H9 (cell line): ENCODE measurements at regions not wholly inside any gene's neighbourhood (a gene's known extent, or its start where the extent isn't known, plus 50 kb on each side); places are given as distances from the start of the nearest gene placed in this dataset.

Experiments
- DNase-seq: peaks from one replicate; pipeline ENCODE4 v3.0.0-alpha.2; 2017
- H2AFZ ChIP-seq: one replicate; pipeline ENCODE4 v1.6.1; 2013; ENCODE audit warnings: mild to moderate bottlenecking, low read length, control low read depth, moderate library complexity
- H2AK5ac ChIP-seq: 2 replicates; pipeline ENCODE4 v1.6.1; 2013; ENCODE audit warnings: low read length, control low read depth, mixed read lengths; ENCODE audit not compliant: insufficient read length
- H2BK120ac ChIP-seq: one replicate; pipeline ENCODE4 v1.6.1; 2013; ENCODE audit warnings: low read depth, mild to moderate bottlenecking, low read length, control low read depth, inconsistent platforms; ENCODE audit not compliant: poor library complexity, severe bottlenecking
- H2BK12ac ChIP-seq: 2 replicates; pipeline ENCODE4 v1.6.1; 2013; ENCODE audit warnings: low read length, control low read depth, mixed read lengths, low read depth; ENCODE audit not compliant: insufficient read length
- H2BK15ac ChIP-seq: 2 replicates; pipeline ENCODE4 v1.6.1; 2013; ENCODE audit warnings: low read depth, low read length, control low read depth
- H2BK20ac ChIP-seq: one replicate; pipeline ENCODE4 v1.6.1; 2013; ENCODE audit warnings: low read depth, mild to moderate bottlenecking, low read length, control low read depth, inconsistent platforms; ENCODE audit not compliant: poor library complexity, severe bottlenecking
- H2BK5ac ChIP-seq: 2 replicates; pipeline ENCODE4 v1.6.1; 2013; ENCODE audit warnings: low read length, control low read depth, mixed read lengths; ENCODE audit not compliant: insufficient read length
- H3K14ac ChIP-seq: 2 replicates; pipeline ENCODE4 v1.6.1; 2013; ENCODE audit warnings: low read length, control low read depth; ENCODE audit not compliant: insufficient read depth
- H3K18ac ChIP-seq: 2 replicates; pipeline ENCODE4 v1.6.1; 2013; ENCODE audit warnings: low read depth, mild to moderate bottlenecking, mixed read lengths, low read length, control low read depth; ENCODE audit not compliant: insufficient read length
- H3K23ac ChIP-seq: 2 replicates; pipeline ENCODE4 v1.6.1; 2013; ENCODE audit warnings: low read length, control low read depth, mixed read lengths, low read depth; ENCODE audit not compliant: insufficient read length
- H3K23me2 ChIP-seq: 2 replicates; pipeline ENCODE4 v1.6.1; 2013; ENCODE audit warnings: low read depth, mild to moderate bottlenecking, mixed read lengths, low read length, control low read depth; ENCODE audit not compliant: insufficient read length, poor library complexity, severe bottlenecking
- H3K27ac ChIP-seq: 2 replicates; pipeline ENCODE4 v1.5.1; 2013; ENCODE audit warnings: low read length, control low read depth, mixed read lengths, low read depth; ENCODE audit not compliant: insufficient read length
- H3K27me3 ChIP-seq: 2 replicates; pipeline ENCODE4 v1.6.1; 2013; ENCODE audit warnings: low read length, control low read depth, inconsistent platforms; ENCODE audit not compliant: insufficient read depth
- H3K4ac ChIP-seq: 2 replicates; pipeline ENCODE4 v1.6.1; 2013; ENCODE audit warnings: low read depth, mild to moderate bottlenecking, control low read depth, inconsistent platforms, low read length, moderate library complexity
- H3K4me1 ChIP-seq: 2 replicates; pipeline ENCODE4 v1.6.1; 2013; ENCODE audit warnings: low read length, control low read depth, inconsistent platforms; ENCODE audit not compliant: insufficient read depth
- H3K4me2 ChIP-seq: 2 replicates; pipeline ENCODE4 v1.6.1; 2013; ENCODE audit warnings: low read length, control low read depth, mixed read lengths; ENCODE audit not compliant: insufficient read length, insufficient read depth
- H3K56ac ChIP-seq: 2 replicates; pipeline ENCODE4 v1.6.1; 2013; ENCODE audit warnings: low read depth, mild to moderate bottlenecking, mixed read lengths, low read length, control low read depth; ENCODE audit not compliant: insufficient read length
- H3K79me1 ChIP-seq: 2 replicates; pipeline ENCODE4 v1.6.1; 2013; ENCODE audit warnings: low read depth, mild to moderate bottlenecking, moderate library complexity, low read length, control low read depth, inconsistent platforms; ENCODE audit not compliant: insufficient read depth, poor library complexity, severe bottlenecking
- H3K79me2 ChIP-seq: 2 replicates; pipeline ENCODE4 v1.6.1; 2013; ENCODE audit warnings: low read length, control low read depth, inconsistent platforms; ENCODE audit not compliant: insufficient read depth
- H3K9ac ChIP-seq: 2 replicates; pipeline ENCODE4 v1.6.1; 2013; ENCODE audit warnings: low read length, control low read depth, mixed read lengths; ENCODE audit not compliant: insufficient read length; ENCODE audit errors: extremely low read depth
- H3K9me3 ChIP-seq: one replicate; pipeline ENCODE4 v1.6.1; 2013; ENCODE audit warnings: low read depth, low read length, inconsistent platforms; ENCODE audit not compliant: control insufficient read depth
- H3T11ph ChIP-seq: one replicate; pipeline ENCODE4 v1.6.1; 2013; ENCODE audit warnings: mild to moderate bottlenecking, low read length, control low read depth, inconsistent platforms
- H4K20me1 ChIP-seq: one replicate; pipeline ENCODE4 v1.6.1; 2013; ENCODE audit not compliant: control insufficient read depth, insufficient read length, insufficient read depth
- H4K5ac ChIP-seq: 2 replicates; pipeline ENCODE4 v1.6.1; 2013; ENCODE audit warnings: low read depth, mild to moderate bottlenecking, mixed read lengths, low read length, control low read depth; ENCODE audit not compliant: insufficient read length
- H4K8ac ChIP-seq: replicated peaks from 2 replicates; pipeline ENCODE4 v1.6.1; 2013; ENCODE audit warnings: low read length, control low read depth, mixed read lengths, low read depth; ENCODE audit not compliant: insufficient read length
- H4K91ac ChIP-seq: 2 replicates; pipeline ENCODE4 v1.6.1; 2013; ENCODE audit warnings: low read depth, mild to moderate bottlenecking, moderate library complexity, mixed read lengths, low read length, control low read depth; ENCODE audit not compliant: insufficient read length
- H3K27ac Mint-ChIP-seq, 3 experiments: 2 replicates in 2 of 3; 3 replicates in 1 of 3; pipeline ENCODE4 v1.8.0; 2020 to 2021; ENCODE audit warnings: mixed read lengths in 3 of 3, mild to moderate bottlenecking in 1 of 3, moderate library complexity in 1 of 3
- H3K27me3 Mint-ChIP-seq: 2 replicates; pipeline ENCODE4 v1.8.0; 2021; ENCODE audit warnings: low read depth, mild to moderate bottlenecking, moderate library complexity, mixed read lengths
- H3K36me3 Mint-ChIP-seq, 3 experiments: 2 replicates in 2 of 3; 3 replicates in 1 of 3; pipeline ENCODE4 v1.8.0; 2020 to 2021; ENCODE audit warnings: low read depth in 3 of 3, mixed read lengths in 3 of 3; ENCODE audit not compliant: insufficient read depth in 1 of 3
- H3K4me1 Mint-ChIP-seq, 2 experiments: 2 replicates each; pipeline ENCODE4 v1.8.0; 2020; ENCODE audit warnings: mixed read lengths in 2 of 2
- H3K4me3 Mint-ChIP-seq, 2 experiments: 2 replicates in 1 of 2; 3 replicates in 1 of 2; pipeline ENCODE4 v1.8.0; 2020 to 2021; ENCODE audit warnings: mild to moderate bottlenecking in 2 of 2, mixed read lengths in 2 of 2, moderate library complexity in 1 of 2
- H3K9me3 Mint-ChIP-seq, 2 experiments: 2 replicates in 1 of 2; 3 replicates in 1 of 2; pipeline ENCODE4 v1.8.0; 2020; ENCODE audit warnings: mild to moderate bottlenecking in 2 of 2, mixed read lengths in 2 of 2, moderate library complexity in 1 of 2
- CTCF ChIP-seq: fragments of 200-600 bp; sonication (generic); conservative IDR thresholded peaks from 3 replicates; pipeline ENCODE4 v1.8.0; 2021; ENCODE audit warnings: antibody characterized with exemption, mild to moderate bottlenecking
- WGBS: extraction: QIAGEN DNeasy Blood & Tissue Kit; methylation state at CpG from one replicate; pipeline ENCODE4 v1.1.7; 2013; ENCODE audit warnings: missing lambda C conversion rate, low lambda C conversion rate, mixed read lengths; ENCODE audit not compliant: insufficient read length; ENCODE audit errors: extremely low coverage; 5-methylcytosine and 5-hydroxymethylcytosine counted together

- H3K27me3 Mint-ChIP-seq = peaks cover 6% of the 10 kb centered on the region
- H3K27ac Mint-ChIP-seq = no peak overlapping the region
These were observed 347.6 kb upstream of the AJAP1 start for GRCh38 chr1:4306559-4307467.

More at GRCh38 chr1:4306559-4307467, 347.6 kb upstream of the AJAP1 start:
- H2BK12ac ChIP-seq = no peak overlapping the region
- Mint-ChIP-seq H3K4me3 (no peak overlapping the region), H3K36me3 (peaks cover 2 to 16% (median 5%) of the 10 kb centered on the region in 3 experiments), H3K9me3 (peaks cover 23 to 27% of the 10 kb centered on the region in 2 experiments), H3K4me1 (no peaks in the 10 kb centered on the region)
- no peak overlapping the region for H3K18ac ChIP-seq
- H2BK20ac ChIP-seq = no peak overlapping the region
- no peak overlapping the region for H3K4me2 ChIP-seq
- H3K79me1 ChIP-seq = no peaks in the 10 kb centered on the region
- no peaks in the 10 kb centered on the region for H3K79me2 ChIP-seq
- WGBS = no CpG with 5 or more reads among the region's 8 CpGs
- H3K9ac ChIP-seq = no peak overlapping the region
- H4K8ac ChIP-seq = no peak overlapping the region
- no peak overlapping the region for H2AFZ ChIP-seq
- H3K4me1 ChIP-seq = no peaks in the 10 kb centered on the region
- H3K23me2 ChIP-seq = no peaks in the 10 kb centered on the region
- H3K9me3 ChIP-seq = peaks cover 11% of the 10 kb centered on the region
- H3K23ac ChIP-seq = no peak overlapping the region
- no peak overlapping the region for H3K4ac ChIP-seq
- no peak overlapping the region for H3T11ph ChIP-seq
- no peak overlapping the region for H2BK5ac ChIP-seq
- no peak overlapping the region for H2AK5ac ChIP-seq
- DNase-seq = peak; percentile 15
- H2BK15ac ChIP-seq = no peak overlapping the region
- no peaks in the 10 kb centered on the region for H3K27me3 ChIP-seq
- H4K20me1 ChIP-seq = no peaks in the 10 kb centered on the region
- H4K91ac ChIP-seq = no peak overlapping the region
- H3K56ac ChIP-seq = no peak overlapping the region
- H2BK120ac ChIP-seq = no peak overlapping the region
- no peak for TF ChIP-seq CTCF
- no peak overlapping the region for H4K5ac ChIP-seq
- H3K14ac ChIP-seq = no peak overlapping the region; the same call in 1 of the 2 replicates
- no peak overlapping the region for H3K27ac ChIP-seq
